AG09309 (cell line): ENCODE measurements at regions not wholly inside any gene's neighbourhood (a gene's known extent, or its start where the extent isn't known, plus 50 kb on each side); places are given as distances from the start of the nearest gene placed in this dataset.
A peak's percentile ranks its signal among the peaks of the same experiment; 100 is the strongest.
"Not testable (repeated sequence)": the region's sequence is repeated elsewhere in the genome, so short reads cannot be mapped to it uniquely, and the experiment has no call there.

Experiments used
- DNase-seq: peaks from one replicate; pipeline ENCODE4 v3.0.0-alpha.2; 2010; ENCODE audit warnings: low read depth
- H3K4me3 ChIP-seq: 2 replicates; pipeline ENCODE4 v1.5.1; 2011; ENCODE audit warnings: mild to moderate bottlenecking, low read depth, low read length, moderate library complexity; ENCODE audit not compliant: control insufficient read depth
- CTCF ChIP-seq: IDR thresholded peaks from 2 replicates; pipeline ENCODE4 v1.5.1; 2011; ENCODE audit warnings: mild to moderate bottlenecking, low read depth, low read length, inconsistent platforms; ENCODE audit not compliant: insufficient read depth, control insufficient read depth; ENCODE audit errors: missing control alignments

- TF ChIP-seq CTCF = no peak
- no peak overlapping the region for H3K4me3 ChIP-seq
- DNase-seq = no peak
These were observed 149.2 kb downstream of the CYP26A1 start for GRCh38 chr10:93222876-93223275.

GRCh38 chr10:93223336-93223735 lies 149.6 kb downstream of the CYP26A1 start:
- TF ChIP-seq CTCF = no peak
- DNase-seq = no peak
- H3K4me3 ChIP-seq = no peak overlapping the region

- H3K4me3 ChIP-seq = no peak overlapping the region
- TF ChIP-seq CTCF = peak; percentile 1
- no peak for DNase-seq
These were observed 150.5 kb downstream of the CYP26A1 start for GRCh38 chr10:93224005-93224779.

- no peak for TF ChIP-seq CTCF
- no peak overlapping the region for H3K4me3 ChIP-seq
- DNase-seq = no peak
These were observed 152.2 kb downstream of the CYP26A1 start for GRCh38 chr10:93225938-93226337.

- H3K4me3 ChIP-seq = no peak overlapping the region
- no peak for DNase-seq
- no peak for TF ChIP-seq CTCF
These were observed 152.9 kb downstream of the CYP26A1 start for GRCh38 chr10:93226619-93227018.

GRCh38 chr10:93230596-93230995 lies 156.9 kb downstream of the CYP26A1 start:
- H3K4me3 ChIP-seq, DNase-seq: not testable (repeated sequence)

GRCh38 chr10:93232159-93232558 lies 158.5 kb downstream of the CYP26A1 start:
- H3K4me3 ChIP-seq, DNase-seq: not testable (repeated sequence)

GRCh38 chr10:93234940-93235339 lies 161.2 kb downstream of the CYP26A1 start:
- not testable (repeated sequence) for H3K4me3 ChIP-seq, DNase-seq
